UCSD-AML1 (cell line): ENCODE measurements at regions not wholly inside any gene's neighbourhood (a gene's known extent, or its start where the extent isn't known, plus 50 kb on each side); places are given as distances from the start of the nearest gene placed in this dataset.

Experiments used
- DNase-seq: peaks from one replicate; lab custom pipeline; 2025; ENCODE audit not compliant: unreplicated experiment; lab: John Stamatoyannopoulos, UW

DNA sequence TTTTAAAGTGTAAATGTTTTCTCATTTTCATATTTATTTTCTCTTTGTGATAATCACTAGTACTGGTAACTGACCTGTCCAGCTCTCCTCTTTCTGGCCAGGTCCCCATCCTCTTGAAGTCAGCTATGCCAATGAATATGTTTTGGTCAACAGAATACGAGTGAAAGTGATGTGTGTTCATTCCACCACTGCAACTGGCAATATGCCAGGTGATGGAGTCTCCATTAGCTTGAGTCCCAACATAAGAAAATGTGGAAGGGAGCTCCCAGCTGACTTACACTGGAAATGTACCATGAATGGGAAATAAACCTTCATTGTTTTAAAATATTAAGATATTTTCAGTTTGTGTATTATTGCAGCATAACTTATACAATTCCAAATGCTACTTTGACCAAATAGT is 75.8 kb downstream of the CCDC34 start:
- DNase-seq = no peak

DNA sequence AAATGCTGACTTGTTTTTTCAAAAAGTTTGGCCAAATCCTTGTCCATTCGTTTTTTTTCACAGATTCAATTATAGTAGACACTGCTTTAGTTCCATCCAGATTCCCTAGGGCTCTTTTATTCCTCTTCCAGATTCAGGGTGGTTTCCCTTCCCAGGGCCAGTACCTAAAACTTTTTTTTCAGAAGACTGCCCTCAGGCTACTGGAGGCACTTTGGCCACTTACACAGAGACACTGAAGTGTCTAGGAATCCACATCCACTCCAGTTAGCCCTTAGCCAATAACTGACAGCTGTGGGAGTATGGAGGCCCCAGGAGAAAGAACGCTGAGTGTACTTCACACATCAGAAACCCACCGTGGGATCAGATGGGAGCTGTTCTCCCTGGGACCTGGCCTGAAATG is 77.3 kb downstream of the CCDC34 start:
- no peak for DNase-seq

DNA sequence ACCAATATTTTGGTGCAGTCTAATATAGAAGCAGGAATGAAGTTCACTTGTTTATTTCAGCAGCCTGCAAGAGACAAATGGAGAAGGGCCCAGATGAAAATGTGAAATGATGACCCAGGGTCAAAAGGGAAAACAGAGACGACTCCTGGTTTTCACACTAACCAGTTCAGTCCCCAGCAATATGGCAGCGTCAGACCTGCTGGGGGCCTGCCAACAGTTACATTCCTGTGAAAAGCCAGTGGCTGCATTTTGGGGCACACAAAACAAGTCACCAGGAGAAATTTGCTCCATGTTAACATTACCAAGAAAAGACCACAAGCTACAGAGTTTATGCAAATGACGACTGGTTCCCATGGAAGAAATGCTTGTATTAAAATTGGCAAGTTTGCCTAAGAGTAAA is 80.2 kb downstream of the CCDC34 start:
- no peak for DNase-seq

GRCh38 chr11:27281740-27282590 is 81.0 kb downstream of the CCDC34 start:
- DNase-seq = no peak

DNA sequence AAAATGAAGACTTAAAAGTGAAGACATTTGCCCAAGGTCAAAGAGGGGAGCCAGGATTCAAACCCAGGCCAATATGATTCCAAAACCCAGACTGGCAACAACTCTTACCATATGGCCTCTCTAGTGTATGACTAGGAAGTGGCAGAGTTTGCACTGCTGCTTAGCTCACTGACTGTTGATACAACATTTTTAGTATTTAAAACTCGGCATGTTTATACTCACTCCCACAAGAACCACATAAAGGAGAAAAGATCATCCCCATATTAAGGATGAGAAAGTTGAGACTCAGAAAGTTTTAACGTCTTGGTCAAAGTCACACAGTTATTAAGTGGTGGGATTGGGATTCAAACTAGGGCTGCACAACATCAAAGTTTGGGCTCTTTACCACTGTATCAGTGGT is 81.7 kb downstream of the CCDC34 start:
- DNase-seq = no peak

GRCh38 chr11:27280140-27280539 is 82.9 kb downstream of the CCDC34 start:
- no peak for DNase-seq

DNA sequence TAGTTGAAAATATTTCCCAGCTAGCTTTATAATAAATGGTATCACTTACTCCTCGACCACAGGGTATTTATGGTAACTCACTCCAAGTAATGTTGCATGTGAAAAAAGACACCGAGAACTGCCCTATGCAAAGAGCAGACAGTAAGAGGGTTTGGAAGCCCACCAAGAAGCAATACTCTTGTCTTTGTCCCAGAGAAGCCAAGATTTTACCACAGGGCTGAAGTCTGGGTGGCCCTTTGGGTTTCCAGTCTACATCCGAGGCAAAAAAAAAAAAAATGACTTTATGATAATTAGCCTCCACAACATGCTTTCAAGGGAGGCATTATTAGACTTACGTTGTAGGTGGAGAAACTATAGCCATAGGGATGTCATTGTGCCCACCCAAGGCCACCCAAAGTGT is 83.6 kb downstream of the CCDC34 start:
- DNase-seq = no peak

- DNase-seq = no peak
Observed at GRCh38 chr11:27277843-27278242, 85.2 kb downstream of the CCDC34 start.

GRCh38 chr11:27276141-27276540 is 86.9 kb downstream of the CCDC34 start:
- DNase-seq = no peak

- no peak for DNase-seq
Observed at GRCh38 chr11:27274854-27275395, 88.1 kb downstream of the CCDC34 start.

GRCh38 chr11:27266125-27266524 is 96.9 kb downstream of the CCDC34 start:
- DNase-seq = no peak

DNA sequence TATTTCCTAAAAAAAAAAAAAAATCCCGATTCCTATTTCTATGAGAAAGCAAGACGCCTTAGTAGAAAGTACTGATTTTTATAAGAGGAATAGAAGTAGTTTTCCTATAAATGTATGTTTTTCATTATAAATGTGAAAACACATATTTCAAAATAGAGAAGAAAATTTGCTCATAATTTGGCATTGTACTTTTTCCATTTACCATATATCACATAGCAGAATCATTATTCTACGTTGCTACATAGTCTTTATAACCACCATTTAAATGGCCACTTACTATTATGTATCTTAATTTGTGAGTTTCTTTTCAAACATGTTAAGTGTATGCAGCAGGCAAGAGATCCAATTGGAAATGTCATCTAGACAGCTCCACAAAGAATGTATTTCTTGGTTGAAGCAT is 99.0 kb downstream of the CCDC34 start:
- DNase-seq = no peak

- DNase-seq = no peak
Observed at GRCh38 chr11:27263046-27263445, 100.0 kb downstream of the CCDC34 start.

- no peak for DNase-seq
Observed at GRCh38 chr11:27255447-27255828, 107.6 kb downstream of the CCDC34 start.

GRCh38 chr11:27254744-27255446 is 108.1 kb downstream of the CCDC34 start:
- DNase-seq = no peak

DNA sequence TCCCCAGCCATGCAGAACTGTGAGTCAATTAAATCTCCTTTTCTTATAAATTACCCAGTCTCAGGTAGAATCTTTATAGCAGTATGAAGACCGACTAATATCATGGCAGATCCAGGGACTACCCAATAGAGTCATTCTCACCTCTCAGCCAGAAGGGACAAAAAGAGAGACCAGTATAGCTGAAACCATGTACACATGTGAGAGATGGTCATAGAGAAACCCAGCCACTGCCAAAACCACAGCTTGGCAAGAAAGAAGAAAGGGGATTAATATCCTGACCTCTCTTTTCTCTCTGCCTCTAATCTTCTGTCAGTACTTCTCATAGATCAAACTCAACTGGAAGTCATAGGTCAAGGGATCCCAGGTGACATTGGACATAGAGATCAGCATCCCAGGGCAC is 109.8 kb downstream of the CCDC34 start:
- DNase-seq = no peak

DNA sequence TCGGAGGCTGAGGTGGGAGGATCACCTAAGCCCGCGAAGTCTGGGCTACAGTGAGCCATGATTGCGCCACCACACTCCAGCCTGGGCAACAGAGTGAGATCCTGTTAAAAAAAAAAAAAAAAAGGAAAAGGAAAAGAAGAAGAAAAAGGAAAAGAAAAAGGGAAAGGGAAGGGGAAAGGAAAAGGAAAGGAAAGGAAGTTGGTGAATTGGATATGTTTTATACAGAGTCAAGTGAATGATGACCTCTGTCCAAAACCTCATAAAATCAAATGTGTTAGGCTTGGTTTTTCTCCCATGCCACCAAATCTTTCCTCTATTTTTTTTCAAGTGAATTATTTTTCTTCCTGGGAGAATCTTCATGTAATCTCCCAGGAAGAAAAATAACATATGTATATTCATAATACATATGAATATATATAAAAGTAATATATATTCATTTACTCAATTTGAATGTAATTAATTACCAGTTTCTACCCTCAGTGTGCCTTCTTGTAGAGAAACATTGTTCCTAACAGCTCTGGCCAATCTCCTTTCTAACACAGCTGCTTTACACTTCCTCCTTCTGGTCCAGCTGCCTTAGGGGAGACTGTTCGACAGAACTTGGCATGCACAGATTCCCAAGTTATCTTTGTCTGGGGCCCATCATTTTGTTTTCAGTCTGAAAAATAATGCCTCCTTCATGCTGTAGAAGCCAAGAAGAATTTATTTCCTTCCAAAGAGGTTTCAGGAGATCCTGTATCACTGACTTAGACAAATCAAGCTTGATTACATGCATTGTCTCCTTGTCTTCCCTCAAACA is 111.9 kb downstream of the CCDC34 start:
- DNase-seq = no peak

- DNase-seq = no peak
Observed at GRCh38 chr11:27248576-27249509, 114.2 kb downstream of the CCDC34 start.

- DNase-seq = no peak
Observed at GRCh38 chr11:27247660-27248059, 115.4 kb downstream of the CCDC34 start.

DNA sequence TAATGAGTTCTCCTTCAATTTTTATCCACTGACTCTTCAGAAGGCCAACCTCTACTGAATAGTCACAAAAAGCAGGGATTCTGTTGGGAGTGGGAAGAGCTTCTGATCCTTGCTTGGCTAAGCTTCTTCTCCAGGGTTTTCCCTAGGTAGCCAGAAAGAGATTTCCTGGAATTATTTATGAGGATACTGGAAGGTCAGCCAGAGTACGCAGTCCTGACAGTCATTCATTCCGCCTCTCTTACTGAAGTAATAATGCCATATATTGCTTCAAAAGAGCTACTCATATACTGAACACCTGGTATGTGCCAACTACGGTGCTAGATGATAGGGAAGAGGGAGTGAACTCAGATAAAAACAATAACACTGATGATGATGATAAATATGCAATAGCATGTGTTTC is 116.1 kb downstream of the CCDC34 start:
- no peak for DNase-seq
